Neural progenitor cell (in vitro differentiated cells): ENCODE measurements at regions not wholly inside any gene's neighbourhood (a gene's known extent, or its start where the extent isn't known, plus 50 kb on each side); places are given as distances from the start of the nearest gene placed in this dataset.

Experiments used
- DNase-seq: peaks from one replicate; pipeline ENCODE4 v3.0.0-alpha.2; 2016; ENCODE audit warnings: low spot score
- H2AFZ ChIP-seq: fragments of 200-600 bp; sonication (generic); replicated peaks from 2 replicates; pipeline ENCODE4 v1.6.1; 2016; ENCODE audit warnings: antibody characterized with exemption
- H3F3A ChIP-seq: fragments of 200-600 bp; sonication (generic); 2 replicates; pipeline ENCODE4 v1.6.1; 2016; ENCODE audit warnings: antibody characterized with exemption, low read depth
- H3K27ac ChIP-seq: fragments of 200-600 bp; sonication (generic); 2 replicates; pipeline ENCODE4 v1.5.1; 2016; ENCODE audit warnings: mild to moderate bottlenecking
- H3K27me3 ChIP-seq: fragments of 200-600 bp; sonication (generic); 2 replicates; pipeline ENCODE4 v1.6.1; 2016; ENCODE audit warnings: mild to moderate bottlenecking, moderate library complexity
- H3K36me3 ChIP-seq: fragments of 200-600 bp; sonication (generic); 2 replicates; pipeline ENCODE4 v1.5.1; 2016
- H3K4me1 ChIP-seq: fragments of 200-600 bp; sonication (generic); 2 replicates; pipeline ENCODE4 v1.6.1; 2016; ENCODE audit warnings: mixed run types
- H3K4me2 ChIP-seq: fragments of 200-600 bp; sonication (generic); 2 replicates; pipeline ENCODE4 v1.6.1; 2016
- H3K4me3 ChIP-seq: fragments of 200-600 bp; sonication (generic); 2 replicates; pipeline ENCODE4 v1.5.1; 2016
- H3K79me2 ChIP-seq: fragments of 200-600 bp; sonication (generic); 2 replicates; pipeline ENCODE4 v1.6.1; 2016; ENCODE audit warnings: low read depth
- H3K9ac ChIP-seq: fragments of 200-600 bp; sonication (generic); 2 replicates; pipeline ENCODE4 v1.6.1; 2016
- H3K9me3 ChIP-seq: fragments of 200-600 bp; sonication (generic); 2 replicates; pipeline ENCODE4 v1.5.1; 2016; ENCODE audit warnings: low read depth
- H4K20me1 ChIP-seq: fragments of 200-600 bp; sonication (generic); 2 replicates; pipeline ENCODE4 v1.6.1; 2016; ENCODE audit warnings: low read depth
- H3K27ac Mint-ChIP-seq: 3 replicates; pipeline ENCODE4 v1.8.0; 2021; ENCODE audit warnings: mixed read lengths
- H3K27me3 Mint-ChIP-seq: 2 replicates; pipeline ENCODE4 v1.8.0; 2022; ENCODE audit warnings: low read depth, mild to moderate bottlenecking, inconsistent platforms, moderate library complexity, mixed read lengths; ENCODE audit not compliant: insufficient read depth
- H3K36me3 Mint-ChIP-seq: 3 replicates; pipeline ENCODE4 v1.8.0; 2021; ENCODE audit warnings: mixed read lengths
- H3K4me1 Mint-ChIP-seq: 3 replicates; pipeline ENCODE4 v1.8.0; 2021; ENCODE audit warnings: mixed read lengths
- H3K4me3 Mint-ChIP-seq: 3 replicates; pipeline ENCODE4 v1.8.0; 2021; ENCODE audit warnings: mild to moderate bottlenecking, moderate library complexity, mixed read lengths
- H3K9me3 Mint-ChIP-seq: 3 replicates; pipeline ENCODE4 v1.8.0; 2020; ENCODE audit warnings: mixed read lengths
- EZH2 ChIP-seq: fragments of 200-600 bp; sonication (generic); IDR thresholded peaks from 2 replicates; pipeline ENCODE4 v1.6.1; 2017; ENCODE audit warnings: antibody characterized with exemption, mild to moderate bottlenecking, moderate library complexity
- EZH2phosphoT487 ChIP-seq: fragments of 200-600 bp; sonication (generic); IDR thresholded peaks from 2 replicates; pipeline ENCODE4 v1.6.1; 2017; ENCODE audit warnings: antibody characterized with exemption
- TF ChIP-seq, protein P1 (sequence below): fragments of 200-600 bp; sonication (generic); IDR thresholded peaks from 2 replicates; pipeline ENCODE4 v1.5.1; 2017; ENCODE audit warnings: antibody characterized with exemption, mild to moderate bottlenecking

DNA sequence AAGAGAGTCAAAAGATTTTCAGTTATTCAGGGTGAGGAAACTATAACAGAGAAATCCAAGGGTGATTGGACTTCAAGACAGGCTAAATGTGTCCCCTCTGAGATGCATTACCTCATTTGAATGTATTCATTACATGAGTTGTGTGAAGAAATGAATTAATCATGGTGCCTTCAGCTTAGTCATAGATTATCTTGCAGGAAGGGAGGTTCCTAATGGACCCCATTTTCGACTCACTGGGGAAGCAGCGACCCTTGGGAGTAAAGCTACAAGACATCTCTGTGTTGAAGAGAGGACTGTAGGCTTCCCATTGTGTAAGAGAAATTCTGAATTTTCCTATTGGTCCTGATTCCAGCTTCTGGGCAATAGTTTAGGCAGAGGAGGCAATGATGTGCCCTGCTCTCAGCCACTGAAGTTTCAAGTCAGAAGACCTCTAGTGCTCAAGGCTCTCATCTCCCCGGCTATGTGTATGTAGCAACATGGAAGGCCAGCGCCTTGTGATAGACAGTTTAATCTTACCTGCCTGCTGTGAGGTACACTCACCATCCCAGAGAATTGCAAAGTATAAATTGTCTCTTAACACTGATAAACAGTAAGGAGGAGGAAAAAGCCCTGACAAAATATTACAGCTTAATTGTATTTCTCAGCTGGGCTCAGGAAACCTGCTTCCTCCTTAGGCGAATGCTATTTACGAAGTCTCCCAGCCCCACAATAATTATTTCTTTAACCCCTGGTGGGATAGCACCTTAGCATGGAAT, 133.8 kb downstream of the PDCD6IP start:
- peaks cover 2% of the 10 kb centered on the region for H3K36me3 Mint-ChIP-seq
- TF ChIP-seq, protein P1, sequence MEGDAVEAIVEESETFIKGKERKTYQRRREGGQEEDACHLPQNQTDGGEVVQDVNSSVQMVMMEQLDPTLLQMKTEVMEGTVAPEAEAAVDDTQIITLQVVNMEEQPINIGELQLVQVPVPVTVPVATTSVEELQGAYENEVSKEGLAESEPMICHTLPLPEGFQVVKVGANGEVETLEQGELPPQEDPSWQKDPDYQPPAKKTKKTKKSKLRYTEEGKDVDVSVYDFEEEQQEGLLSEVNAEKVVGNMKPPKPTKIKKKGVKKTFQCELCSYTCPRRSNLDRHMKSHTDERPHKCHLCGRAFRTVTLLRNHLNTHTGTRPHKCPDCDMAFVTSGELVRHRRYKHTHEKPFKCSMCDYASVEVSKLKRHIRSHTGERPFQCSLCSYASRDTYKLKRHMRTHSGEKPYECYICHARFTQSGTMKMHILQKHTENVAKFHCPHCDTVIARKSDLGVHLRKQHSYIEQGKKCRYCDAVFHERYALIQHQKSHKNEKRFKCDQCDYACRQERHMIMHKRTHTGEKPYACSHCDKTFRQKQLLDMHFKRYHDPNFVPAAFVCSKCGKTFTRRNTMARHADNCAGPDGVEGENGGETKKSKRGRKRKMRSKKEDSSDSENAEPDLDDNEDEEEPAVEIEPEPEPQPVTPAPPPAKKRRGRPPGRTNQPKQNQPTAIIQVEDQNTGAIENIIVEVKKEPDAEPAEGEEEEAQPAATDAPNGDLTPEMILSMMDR, result no peak
- no peak for TF ChIP-seq EZH2
- TF ChIP-seq EZH2phosphoT487, result no peak
- Histone ChIP-seq H2AFZ (no peak overlapping the region), H3K79me2 (no peaks in the 10 kb centered on the region), H4K20me1 (no peaks in the 10 kb centered on the region), H3K36me3 (no peaks in the 10 kb centered on the region), H3F3A (no peaks in the 10 kb centered on the region), H3K27ac (no peak overlapping the region), H3K27me3 (no peaks in the 10 kb centered on the region), H3K4me1 (peaks cover 6% of the 10 kb centered on the region), H3K4me3 (no peak overlapping the region), H3K4me2 (no peak overlapping the region), H3K9me3 (no peaks in the 10 kb centered on the region), H3K9ac (no peak overlapping the region)
- no peak overlapping the region for H3K4me3 Mint-ChIP-seq
- H3K27ac Mint-ChIP-seq, result no peak overlapping the region
- H3K4me1 Mint-ChIP-seq, result peaks cover 5% of the 10 kb centered on the region
- no peak for DNase-seq
- peaks cover 7% of the 10 kb centered on the region for H3K9me3 Mint-ChIP-seq
- H3K27me3 Mint-ChIP-seq, result no peaks in the 10 kb centered on the region

DNA sequence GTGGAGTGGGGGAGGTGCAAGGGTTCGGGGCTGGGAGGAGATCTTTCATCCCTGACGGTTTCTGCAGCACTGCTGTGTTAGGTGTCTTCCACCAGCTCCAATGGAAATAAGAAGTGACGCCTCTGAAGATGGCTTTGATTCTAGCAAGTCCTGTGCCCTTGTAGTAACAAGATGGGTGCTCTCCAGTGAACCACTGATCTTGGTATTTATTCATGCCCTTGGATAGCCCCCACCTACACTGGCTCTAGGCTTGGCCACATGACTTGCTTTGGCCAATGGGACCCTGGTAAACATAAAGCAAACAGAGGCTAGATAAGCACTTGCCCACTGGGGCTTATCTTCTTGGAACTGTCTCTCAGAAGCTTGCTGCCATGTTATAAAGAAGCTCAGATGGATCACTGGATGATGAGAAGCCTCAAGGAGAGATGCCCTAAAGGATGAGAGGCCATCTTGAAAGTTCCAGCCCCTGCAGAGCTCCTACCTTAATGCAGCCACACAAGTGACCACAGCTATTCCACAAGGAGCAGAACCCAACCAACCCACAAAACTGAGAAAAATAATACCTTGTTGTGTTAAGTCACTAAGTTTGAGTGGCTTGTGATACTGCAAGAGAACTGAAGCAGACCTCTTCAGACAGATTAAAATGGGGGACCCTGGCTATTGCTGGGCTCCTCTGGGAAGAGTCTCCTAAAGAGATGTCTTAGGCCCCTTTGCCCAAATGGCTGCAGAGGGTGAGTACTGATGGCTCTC, 137.9 kb downstream of the PDCD6IP start:
- Mint-ChIP-seq H3K36me3 (peaks cover 2% of the 10 kb centered on the region), H3K4me1 (peaks cover 13% of the 10 kb centered on the region), H3K27me3 (peaks cover 3% of the 10 kb centered on the region), H3K27ac (no peak overlapping the region), H3K9me3 (peaks cover 7% of the 10 kb centered on the region), H3K4me3 (no peak overlapping the region)
- Histone ChIP-seq H2AFZ (no peak overlapping the region), H3K4me1 (peaks cover 17% of the 10 kb centered on the region), H4K20me1 (no peaks in the 10 kb centered on the region), H3K4me2 (no peak overlapping the region), H3K79me2 (no peaks in the 10 kb centered on the region), H3K9ac (no peak overlapping the region), H3F3A (no peaks in the 10 kb centered on the region), H3K9me3 (no peaks in the 10 kb centered on the region), H3K4me3 (no peak overlapping the region), H3K27me3 (no peaks in the 10 kb centered on the region), H3K27ac (no peak overlapping the region), H3K36me3 (no peaks in the 10 kb centered on the region)
- DNase-seq, result no peak
- TF ChIP-seq EZH2, result no peak
- TF ChIP-seq, protein P1, result no peak
- no peak for TF ChIP-seq EZH2phosphoT487

DNA sequence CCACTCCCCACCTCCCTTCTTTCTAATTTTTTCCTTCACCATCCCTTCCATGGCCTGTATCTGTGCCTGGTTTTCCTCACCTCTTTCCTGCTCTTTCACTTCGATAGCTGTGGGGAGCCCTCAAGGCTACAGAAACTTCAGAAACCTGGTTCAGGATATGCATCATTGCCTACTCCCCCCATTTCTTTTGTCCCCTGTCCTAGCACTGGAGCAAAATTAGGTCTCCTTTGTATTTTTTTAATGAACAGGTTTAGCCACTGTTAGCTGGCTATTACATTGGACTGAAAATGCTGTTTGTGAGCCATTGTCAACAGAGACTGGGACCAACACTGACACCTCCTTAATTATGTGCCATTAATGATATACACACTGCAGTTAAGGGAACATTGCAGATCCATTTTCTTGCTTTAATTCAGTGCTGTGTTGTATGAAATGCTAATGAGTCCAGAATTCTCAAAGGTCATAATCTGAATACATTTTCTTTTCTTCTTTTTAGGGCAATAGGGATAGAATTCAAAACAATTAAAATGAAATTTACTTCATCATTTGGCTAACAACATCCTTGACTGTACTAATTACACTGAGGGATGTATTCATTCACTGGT, 138.6 kb downstream of the PDCD6IP start:
- H3K4me1 ChIP-seq, result peaks cover 17% of the 10 kb centered on the region
- no peak overlapping the region for H3K4me3 Mint-ChIP-seq
- H3K9ac ChIP-seq, result no peak overlapping the region
- no peaks in the 10 kb centered on the region for H3K79me2 ChIP-seq
- H3K27me3 ChIP-seq, result no peaks in the 10 kb centered on the region
- H3K27ac Mint-ChIP-seq, result peak overlapping the region; percentile 61
- no peak overlapping the region for H3K4me3 ChIP-seq
- no peak overlapping the region for H3K27ac ChIP-seq
- H2AFZ ChIP-seq, result no peak overlapping the region
- peaks cover 7% of the 10 kb centered on the region for H3K9me3 Mint-ChIP-seq
- TF ChIP-seq, protein P1, result no peak
- TF ChIP-seq EZH2phosphoT487, result no peak
- no peak for TF ChIP-seq EZH2
- H3F3A ChIP-seq, result no peaks in the 10 kb centered on the region
- no peak overlapping the region for H3K4me2 ChIP-seq
- H3K27me3 Mint-ChIP-seq, result peaks cover 3% of the 10 kb centered on the region
- peaks cover 13% of the 10 kb centered on the region for H3K4me1 Mint-ChIP-seq
- H4K20me1 ChIP-seq, result no peaks in the 10 kb centered on the region
- no peak for DNase-seq
- no peaks in the 10 kb centered on the region for H3K9me3 ChIP-seq
- peaks cover 2% of the 10 kb centered on the region for H3K36me3 Mint-ChIP-seq
- no peaks in the 10 kb centered on the region for H3K36me3 ChIP-seq
